Activated CD4-positive, alpha-beta T cell treated with anti-CD3 and anti-CD28 coated beads, Interleukin-10, Interleukin-2, amounts not matched to agents 100 ng/mL and 50 ng/mL, durations not matched to agents 16 hours and 8 hours (primary cell): ENCODE measurements at regions not wholly inside any gene's neighbourhood (a gene's known extent, or its start where the extent isn't known, plus 50 kb on each side); places are given as distances from the start of the nearest gene placed in this dataset.

ENCODE experiments used
- DNase-seq: peaks from one replicate; pipeline ENCODE4 v3.0.0-alpha.2; 2020

DNA sequence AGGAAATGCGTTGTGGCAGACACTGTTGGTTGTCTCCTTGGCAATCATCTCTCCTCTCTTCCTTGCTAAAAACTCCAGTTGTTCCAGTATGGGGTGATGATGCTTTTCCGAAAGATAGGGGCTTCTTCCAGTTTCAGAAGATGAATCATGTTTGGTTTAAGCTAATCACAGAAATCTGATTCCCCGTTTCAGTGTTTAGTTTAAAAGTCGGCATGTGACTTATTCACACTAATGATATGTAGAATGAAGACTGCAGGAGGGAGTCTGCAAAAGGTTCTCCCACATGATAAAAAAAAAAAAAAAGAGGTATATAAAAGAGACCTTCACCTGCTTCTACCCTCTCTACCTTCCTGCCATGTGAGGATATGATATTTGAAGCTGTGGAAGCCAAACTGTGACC lies 239.0 kb upstream of the SIX2 start:
- no peak for DNase-seq

DNA sequence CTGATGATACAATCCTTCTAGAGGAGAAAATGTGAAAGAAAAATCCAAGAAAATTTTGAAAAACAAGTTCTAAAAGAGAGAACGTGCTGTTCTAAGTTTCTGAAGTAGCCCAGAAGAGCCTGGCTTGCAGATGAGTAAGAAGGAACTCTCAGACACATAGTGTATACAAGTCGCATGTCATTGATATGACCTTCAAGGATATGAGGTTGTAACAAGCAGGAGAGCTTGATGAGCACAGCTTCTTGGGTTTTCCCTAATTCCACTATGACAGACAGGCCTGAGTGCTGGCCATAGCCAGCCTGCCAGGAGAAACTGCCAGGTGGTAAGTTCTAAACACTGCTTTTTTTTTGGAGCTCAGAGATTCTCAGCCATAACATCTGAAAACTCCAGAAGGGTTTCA lies 235.7 kb upstream of the SIX2 start:
- no peak for DNase-seq

DNA sequence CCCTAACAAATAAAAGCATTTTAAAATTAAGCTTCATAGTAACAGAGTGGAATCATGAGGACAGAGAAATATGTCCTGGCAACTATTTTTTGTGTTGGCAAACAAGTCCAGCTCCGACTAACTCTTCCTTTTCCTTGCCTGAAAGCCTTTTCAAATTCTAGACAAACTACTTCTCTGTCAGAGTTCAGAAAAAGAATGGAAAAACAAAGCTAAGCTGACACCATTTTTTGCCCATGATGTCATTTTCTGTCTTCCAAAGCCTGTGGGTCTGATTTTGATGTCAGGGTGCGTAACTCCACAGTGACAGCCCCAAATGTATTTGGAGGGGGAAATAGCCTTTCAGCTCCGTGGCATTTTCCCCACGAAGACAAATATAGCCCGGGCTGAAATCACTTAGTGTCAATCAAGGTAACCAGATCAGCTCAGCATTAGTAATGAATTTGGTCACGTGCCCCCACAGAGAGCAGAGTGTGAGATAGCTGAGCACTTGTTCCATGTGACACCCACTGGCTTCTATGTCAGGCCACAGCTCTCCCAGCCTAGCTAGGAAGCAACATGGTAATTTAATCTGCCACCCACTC lies 233.0 kb upstream of the SIX2 start:
- DNase-seq, result no peak

DNA sequence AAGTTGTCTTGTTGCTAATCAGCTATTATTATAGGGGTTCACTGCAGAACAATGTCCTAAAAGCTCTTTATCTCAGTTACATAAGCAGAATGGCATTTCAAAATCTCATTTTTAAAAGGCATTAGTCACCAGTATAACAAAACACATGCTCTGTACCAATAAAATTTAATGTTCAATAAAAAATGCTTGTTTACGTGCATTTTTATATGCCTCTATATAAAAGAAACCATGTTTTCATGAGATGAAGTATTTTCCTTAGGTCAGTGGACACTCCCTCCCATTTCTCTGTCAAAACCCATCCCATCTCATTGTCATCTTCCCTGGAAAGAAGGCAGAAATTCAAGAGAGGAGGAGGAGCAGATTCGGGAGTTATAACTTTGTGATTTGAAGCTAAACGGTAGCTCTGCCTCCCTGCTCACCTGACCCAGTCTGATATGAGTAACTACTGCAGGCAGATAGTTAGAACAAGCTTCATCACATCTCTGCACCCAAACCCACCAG lies 231.9 kb upstream of the SIX2 start:
- no peak for DNase-seq

DNA sequence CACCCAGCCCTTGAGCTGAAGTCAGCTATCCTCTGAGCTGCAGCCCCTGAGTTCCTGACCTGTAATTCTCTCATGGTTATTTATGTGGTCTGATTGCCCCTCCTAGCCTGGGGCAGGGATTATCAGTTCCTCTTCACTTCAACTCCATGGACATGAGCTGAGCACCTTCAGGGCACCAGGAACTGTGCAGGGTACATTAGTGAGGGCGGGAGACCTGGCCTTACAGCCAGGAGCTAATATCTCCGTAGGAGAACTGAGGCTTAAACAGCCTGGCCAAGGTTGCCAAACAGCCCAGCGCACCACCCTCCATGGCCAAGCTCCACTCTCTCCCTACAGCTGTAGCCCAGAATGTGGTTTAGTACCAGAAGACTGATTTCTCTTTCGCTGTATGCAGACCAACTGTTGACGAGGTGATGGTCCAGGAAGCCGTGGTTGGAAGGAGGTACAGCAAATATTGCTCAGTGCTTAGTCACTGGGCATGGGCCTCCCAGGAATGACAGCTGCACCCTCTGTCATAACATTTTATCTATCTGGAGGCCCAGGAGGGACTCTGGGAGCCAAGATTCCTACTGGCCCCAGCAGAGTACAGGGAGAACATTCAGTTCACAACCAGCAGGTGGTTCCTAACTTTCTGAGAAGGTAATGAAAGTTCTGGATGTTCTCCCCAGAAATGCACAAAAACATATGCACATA lies 228.7 kb upstream of the SIX2 start:
- DNase-seq, result peak; percentile 25

DNA sequence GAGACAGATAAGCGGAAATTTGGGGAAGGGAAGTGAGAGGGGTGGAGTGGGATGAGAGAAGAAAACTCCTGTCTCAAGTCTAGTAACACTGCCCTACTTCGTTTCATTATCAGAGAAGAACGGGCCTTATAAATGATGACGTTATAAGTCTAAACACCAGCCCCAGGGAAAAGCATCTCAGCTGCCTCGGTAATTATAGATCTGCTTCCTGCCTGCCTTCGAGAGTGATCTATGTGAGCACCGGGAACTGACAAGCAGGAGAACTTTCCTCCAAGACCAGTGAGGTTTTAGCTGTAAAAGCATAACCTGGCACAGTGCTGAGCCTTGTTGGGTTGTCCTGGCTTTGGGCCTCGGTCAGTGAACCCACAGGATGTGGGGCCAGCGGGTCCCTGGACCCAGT lies 227.9 kb upstream of the SIX2 start:
- no peak for DNase-seq

DNA sequence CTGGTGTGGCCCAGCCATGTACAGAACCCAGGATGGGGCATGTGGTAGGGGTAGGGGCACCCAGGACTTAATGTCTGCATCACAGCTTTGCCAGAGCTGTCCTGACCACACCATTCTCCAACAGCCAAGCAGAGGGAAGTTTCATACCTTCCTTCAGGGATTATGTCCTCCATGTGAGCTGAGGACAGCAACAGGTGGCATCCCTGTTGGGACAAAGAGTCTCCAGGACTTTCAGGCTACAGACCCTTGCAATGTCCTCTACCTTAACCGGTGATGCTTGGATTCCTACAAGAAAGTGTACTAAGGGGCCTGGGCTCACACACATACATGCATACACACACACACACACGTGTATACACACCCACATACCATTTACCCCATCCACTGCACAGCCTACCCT lies 227.0 kb upstream of the SIX2 start:
- no peak for DNase-seq

DNA sequence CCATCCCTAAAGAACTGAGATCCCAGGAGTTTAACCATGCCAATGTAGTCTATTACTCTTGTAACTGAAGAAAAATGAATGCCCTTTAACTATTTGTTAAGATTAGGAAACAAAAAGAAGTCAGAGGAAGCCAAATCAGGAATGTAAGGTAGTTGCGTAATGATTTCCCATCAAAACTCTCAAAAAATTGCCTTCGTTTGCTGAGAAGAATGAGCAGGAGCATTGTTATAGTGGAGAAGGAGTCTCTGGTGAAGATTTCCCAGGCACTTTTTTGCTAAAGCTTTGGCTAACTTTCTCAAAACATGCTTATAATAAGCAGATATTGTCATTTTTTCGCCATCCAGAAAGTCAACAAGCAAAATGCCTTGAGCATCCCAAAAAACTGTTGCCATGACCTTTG lies 224.0 kb upstream of the SIX2 start:
- no peak for DNase-seq

DNA sequence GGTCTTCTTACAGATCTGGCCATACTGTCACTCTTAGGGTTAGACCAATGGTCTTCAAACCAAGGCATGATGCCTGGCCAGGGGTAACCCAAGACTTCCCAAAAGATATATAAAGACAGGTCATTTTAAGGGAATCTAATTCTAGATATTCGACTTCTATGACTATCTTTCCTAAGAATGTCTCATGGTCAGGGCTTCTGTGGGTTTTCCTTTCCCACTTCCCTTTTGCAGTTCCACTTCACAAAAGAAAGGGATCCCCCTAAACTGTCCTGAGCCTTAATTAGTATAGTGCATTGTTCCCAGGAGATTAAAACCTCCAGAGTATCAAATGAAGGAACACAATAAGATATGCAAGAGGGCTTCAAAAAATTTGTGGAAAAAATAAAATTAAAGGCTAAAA lies 223.6 kb upstream of the SIX2 start:
- DNase-seq, result no peak

DNA sequence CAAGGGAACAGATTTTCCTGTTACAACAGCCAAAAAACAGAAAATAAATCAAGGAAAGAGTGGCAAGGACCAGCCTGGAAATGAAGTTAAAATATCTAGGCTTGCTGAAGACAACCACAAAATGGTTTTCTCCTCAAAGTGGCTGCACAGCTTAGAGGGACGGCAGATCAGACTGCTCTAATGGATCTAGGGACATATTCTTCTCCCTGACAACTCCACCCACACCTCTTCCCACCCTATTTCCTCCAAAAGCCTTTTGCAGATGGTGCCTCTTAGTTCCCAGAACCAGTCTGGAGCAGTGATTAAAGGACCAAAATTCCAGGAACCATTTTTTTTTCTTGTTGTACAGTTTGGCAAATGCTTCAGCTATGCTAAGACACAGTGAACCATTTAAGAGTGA lies 220.2 kb upstream of the SIX2 start:
- DNase-seq, result no peak

DNA sequence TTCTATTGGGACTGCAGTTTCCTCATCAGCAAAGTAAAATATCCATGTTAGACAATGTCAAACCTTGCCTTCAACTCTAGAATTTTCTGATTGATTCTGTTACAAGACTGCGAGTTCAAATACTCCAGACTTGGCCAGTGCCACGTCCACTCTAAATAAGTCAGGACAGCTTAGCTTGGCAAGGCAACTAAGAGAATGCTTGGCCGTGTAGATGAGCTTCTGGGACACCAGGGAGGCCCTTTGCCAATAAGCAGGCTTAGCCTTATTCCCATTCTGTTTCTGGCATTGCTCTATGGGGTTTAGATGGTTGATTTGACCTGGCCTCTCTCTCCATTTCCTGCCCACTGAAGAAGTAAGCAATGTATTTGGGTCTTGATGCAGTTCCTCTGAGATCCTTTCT lies 218.1 kb upstream of the SIX2 start:
- no peak for DNase-seq

DNA sequence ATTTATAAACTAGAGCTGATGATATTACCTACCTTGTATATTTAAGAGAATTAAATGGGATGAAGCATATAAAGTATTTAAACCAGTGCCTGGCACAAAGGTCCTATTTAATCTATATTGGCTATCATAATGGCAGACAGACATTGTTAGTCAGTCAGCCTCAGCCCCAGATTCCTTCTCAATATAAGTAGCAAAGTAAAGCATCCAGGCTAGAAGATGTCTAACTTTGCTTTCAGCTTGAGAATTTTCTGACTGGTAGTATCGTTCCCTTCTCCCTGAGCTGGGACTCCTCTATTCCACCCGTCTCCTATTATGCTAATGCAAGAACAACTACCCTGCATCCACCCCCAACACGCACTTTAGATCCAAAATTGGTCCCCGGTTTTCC lies 215.7 kb upstream of the SIX2 start:
- no peak for DNase-seq

DNA sequence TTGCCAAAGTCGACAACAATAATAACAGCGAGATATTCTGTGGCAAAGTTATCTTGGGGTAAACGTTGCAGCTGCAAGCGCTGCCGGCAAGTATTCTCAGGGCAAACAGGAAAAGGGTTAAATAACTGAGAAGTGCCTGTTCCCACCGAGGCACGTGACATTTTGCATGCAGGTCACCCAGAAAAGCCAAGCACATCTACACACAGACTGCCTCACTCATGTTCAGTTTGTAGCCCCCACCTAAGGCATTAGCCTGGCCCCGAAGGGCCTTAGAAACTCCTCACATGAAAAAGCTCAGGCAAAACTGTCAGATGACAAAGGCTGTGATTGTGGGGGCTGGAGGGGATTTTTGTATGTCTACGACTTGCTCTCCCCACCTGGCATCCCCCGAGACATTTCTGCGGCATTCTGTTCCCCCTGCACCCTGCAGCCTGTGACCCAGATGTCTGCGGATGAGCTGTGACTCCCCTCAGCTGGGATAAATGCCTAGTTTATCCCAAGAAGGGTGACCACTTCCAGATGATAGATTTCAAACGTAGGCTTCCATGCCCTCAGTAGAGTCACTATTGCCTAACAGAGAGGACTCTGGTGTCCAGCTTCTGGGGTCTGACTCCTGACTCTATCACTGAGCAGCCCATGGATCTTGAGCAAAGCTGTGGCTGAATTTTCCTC lies 215.2 kb upstream of the SIX2 start:
- no peak for DNase-seq

DNA sequence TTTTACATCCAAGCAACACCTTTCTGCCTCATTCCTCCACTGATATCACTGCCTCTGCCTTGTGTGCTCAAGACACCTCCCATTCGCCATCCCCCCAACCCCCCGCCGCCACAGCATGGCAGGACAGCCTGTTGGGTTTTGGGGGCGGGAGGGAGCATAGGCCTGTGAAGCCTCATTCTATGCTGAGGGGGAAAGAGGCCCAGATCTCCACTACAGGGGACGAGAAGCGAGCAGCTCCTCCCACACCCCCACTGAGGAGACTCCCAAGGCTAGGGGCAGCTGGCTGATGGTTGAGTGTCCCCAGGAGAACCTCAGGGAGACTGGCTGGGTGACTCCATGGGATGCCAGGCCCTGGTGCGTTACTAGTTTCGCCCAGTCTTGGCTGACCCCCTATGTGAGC lies 214.3 kb upstream of the SIX2 start:
- no peak for DNase-seq

DNA sequence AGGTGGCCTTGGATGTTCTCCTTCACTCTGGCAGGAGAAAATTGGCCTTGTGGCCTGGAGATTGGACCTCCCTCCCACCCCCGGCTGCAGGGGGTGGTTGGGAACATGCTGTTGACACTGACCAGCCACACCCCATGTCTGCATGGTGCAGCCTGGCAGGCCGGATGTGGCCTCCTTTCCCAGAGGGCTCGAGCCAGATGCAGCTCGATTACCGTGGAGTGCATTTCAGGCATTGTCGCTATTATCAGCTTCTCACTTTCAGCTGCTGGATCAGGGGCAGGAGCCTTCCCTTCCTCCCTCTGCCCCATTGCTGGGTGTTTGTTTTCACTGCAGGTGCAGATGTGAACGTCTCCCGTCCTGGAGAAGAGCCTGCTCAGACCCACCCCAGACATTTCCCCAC lies 211.0 kb upstream of the SIX2 start:
- no peak for DNase-seq

DNA sequence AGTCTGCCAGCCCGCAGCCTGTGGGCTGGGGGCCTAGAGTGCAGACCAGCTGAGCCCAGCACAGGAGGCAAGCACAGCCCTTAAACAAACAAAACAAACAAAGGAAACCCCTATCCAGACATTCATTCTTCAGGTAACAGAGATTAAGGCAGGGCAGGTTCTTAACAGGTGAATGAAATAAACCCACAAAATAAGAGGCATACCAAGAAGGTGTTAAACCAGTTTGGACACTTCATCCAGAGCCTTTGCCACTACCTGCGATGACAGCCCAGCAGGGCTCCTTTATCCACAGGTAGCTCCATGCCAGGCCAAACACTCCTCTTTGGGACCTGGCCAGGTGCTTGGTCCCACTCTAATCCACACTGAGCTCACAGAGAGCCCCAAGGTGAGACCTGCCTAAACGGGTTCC lies 209.7 kb upstream of the SIX2 start:
- no peak for DNase-seq

DNA sequence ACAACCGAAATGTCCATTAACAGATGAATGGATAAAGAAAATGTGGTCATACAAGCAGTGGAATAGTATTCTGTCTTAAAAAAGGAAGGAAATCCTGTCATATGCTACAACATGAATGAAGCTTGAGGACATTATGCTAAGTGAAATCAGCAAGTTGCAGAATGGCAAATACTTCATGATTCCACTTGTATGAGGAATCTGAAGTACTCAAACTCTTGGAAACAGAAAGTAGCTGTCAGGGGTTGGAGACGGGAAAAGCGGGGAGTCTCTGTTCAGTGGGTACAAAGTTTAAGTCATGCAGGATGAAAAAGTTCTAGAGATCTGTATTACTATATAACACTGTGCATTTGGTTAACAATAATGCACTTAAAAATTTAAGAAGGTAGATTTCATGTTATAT lies 209.0 kb upstream of the SIX2 start:
- DNase-seq, result no peak

DNA sequence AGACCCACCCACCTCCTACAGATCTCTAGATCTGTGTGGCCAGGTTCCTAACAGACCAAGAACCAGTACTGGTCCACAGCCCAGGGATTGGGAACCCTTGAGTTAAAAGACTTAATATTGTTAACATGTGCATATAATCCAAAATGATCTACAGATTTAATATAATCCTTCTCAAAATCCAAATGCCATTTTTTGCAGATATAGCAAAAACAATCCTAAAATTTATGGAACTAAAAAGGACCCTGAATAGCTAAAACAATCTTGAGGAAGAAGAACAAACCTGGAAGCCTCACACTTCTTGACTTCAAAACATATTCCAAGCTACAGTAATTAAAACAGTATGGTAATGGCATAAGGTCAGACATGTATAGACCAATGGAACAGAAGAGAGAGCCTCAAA lies 206.9 kb upstream of the SIX2 start:
- DNase-seq, result no peak

DNA sequence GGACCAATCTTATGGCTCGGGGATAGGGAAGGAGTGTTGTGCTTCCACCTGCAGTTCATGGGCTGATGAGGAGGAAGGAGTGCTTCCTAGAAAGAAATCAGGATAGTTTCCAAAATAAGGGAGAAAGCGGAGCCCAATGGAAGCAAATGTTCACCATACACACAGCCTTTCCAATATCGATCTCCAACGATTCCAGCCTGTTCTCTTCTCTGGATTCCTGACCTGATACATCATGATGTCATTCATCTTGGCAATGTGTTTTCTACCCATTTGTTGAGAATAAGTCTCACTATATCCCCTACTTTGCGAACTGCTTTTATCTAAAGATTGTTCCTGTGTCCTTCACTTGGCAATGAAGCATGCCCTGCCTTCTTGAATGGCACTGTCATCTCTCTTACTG lies 205.3 kb upstream of the SIX2 start:
- DNase-seq, result no peak

DNA sequence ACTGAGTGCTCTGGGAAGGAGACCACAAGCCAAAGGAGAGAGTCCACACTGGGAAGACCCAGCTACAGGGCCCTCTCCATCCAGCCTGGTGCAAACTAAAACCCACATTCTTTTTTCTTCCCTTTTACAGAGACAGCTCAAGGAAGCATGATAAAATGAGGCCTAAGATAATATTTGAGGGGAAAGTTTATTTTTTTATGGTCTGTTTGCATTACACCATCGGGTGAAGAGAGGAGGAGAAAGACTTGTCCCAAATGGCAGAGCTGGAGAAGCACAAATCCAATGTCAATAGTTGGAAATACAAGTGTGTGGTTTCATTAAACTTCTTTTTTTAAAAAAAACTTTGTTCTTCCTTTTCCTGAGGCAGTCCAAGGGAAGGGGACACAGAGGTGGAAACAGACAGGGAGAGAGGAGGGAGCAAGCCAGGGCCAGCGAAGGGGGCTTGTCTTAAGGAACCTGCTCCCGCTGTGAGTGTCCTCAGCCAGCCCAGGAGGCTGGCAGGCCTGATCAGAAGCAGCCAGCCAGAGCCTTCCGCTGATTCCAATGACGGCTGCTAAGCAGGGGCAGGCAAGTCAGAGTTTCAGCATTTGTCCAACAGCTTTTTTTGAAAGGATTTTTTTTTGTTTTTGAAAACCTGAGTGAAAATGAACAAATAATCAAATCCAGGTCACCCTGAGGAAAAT lies 203.8 kb upstream of the SIX2 start:
- DNase-seq, result no peak

DNA sequence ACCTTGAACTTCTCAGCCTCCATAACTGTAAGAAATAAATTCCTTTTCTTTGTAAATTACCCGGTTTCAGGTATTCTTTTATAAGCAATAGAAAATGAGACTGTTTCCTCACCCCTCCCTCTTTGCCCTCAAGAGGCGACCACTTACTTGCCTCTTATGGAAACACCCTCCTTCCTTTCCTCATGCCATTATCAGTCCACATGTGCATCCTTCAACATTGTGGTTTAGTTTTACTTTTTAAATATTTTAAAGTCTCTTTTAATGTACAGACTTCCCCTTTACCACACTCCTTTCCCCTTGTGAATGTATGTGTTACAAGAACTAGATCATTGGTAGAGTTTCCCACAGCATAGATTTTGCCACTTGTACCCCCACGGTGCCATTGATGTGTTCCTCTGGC lies 202.4 kb upstream of the SIX2 start:
- no peak for DNase-seq

DNA sequence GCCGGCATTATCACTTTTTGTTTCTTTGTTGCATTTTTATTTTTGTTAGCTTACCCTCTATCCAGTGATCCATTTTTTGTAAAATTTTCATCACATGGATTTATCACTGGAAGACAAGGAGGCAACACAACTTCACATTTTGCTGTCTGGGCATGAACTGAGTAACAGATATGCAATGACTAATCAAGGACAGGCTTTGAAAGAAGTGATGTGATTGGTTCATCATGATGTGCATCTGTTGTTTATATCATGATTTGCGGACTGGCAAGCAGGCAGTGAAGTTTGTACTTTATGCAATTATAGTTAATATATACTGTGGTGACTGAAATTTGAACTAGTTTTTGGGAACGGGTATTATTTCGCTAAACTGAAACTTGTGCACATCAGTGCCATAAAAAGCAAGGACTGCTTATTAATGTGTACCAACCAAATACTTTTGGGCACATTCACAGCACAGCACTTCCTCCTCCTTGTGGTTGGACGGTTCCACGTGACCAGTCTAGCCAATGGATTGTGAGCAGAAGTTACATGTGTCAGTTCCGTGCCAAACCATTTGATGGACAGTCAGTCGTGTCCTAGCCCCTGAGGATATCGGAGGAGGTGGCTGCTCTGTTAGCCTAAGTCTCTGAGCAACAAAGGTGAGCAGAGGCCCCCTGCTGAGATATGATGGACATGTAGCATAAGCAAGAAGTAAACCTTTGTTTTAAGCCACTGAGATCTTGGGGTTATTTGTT lies 201.4 kb upstream of the SIX2 start:
- no peak for DNase-seq

DNA sequence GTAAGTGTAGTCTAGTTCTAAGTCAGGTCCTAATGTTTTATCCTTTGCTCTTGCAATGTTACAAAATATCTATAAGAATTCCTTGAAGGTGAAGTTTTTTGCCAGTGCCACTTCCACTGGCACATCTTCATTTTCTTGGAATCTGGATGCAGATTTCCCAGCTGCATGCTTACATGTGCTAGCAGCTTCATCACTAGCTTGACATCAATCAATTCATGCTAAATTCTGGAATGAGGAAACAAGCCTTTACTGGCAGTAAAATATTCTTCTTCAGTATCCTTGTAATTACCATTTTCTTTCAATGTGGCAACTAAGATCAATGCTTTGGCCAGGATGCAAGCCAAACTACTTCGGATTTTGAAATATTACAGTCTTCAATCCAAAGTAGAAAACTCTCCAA lies 200.6 kb upstream of the SIX2 start:
- no peak for DNase-seq
